HuH-7.5 (cell line): ENCODE measurements at regions not wholly inside any gene's neighbourhood (a gene's known extent, or its start where the extent isn't known, plus 50 kb on each side); places are given as distances from the start of the nearest gene placed in this dataset.
"Not testable (repeated sequence)": the region's sequence is repeated elsewhere in the genome, so short reads cannot be mapped to it uniquely, and the experiment has no call there.

Source experiments
- DNase-seq: peaks from one replicate; pipeline ENCODE4 v3.0.0; 2011; ENCODE audit warnings: low spot score

- DNase-seq = no peak
Measured at GRCh38 chr11:42992594-42992993, 319.2 kb upstream of the API5 start.

GRCh38 chr11:42996421-42997307 lies 315.1 kb upstream of the API5 start:
- DNase-seq = no peak

- not testable (repeated sequence) for DNase-seq
Measured at GRCh38 chr11:43004879-43005278, 306.9 kb upstream of the API5 start.

- DNase-seq = no peak
Measured at GRCh38 chr11:43010042-43010441, 301.8 kb upstream of the API5 start.

- DNase-seq = no peak
Measured at GRCh38 chr11:43012606-43013005, 299.2 kb upstream of the API5 start.

- no peak for DNase-seq
Measured at GRCh38 chr11:43021466-43021865, 290.3 kb upstream of the API5 start.

GRCh38 chr11:43034341-43034740 lies 277.5 kb upstream of the API5 start:
- DNase-seq = no peak

- DNase-seq = no peak
Measured at GRCh38 chr11:43035086-43035485, 276.7 kb upstream of the API5 start.

- DNase-seq = no peak
Measured at GRCh38 chr11:43053638-43054412, 258.0 kb upstream of the API5 start.

- no peak for DNase-seq
Measured at GRCh38 chr11:43067681-43068080, 244.1 kb upstream of the API5 start.

GRCh38 chr11:43071338-43071737 lies 240.5 kb upstream of the API5 start:
- no peak for DNase-seq

- no peak for DNase-seq
Measured at GRCh38 chr11:43072096-43072495, 239.7 kb upstream of the API5 start.

- no peak for DNase-seq
Measured at GRCh38 chr11:43072911-43073310, 238.9 kb upstream of the API5 start.

GRCh38 chr11:43074810-43075209 lies 237.0 kb upstream of the API5 start:
- DNase-seq = no peak

- no peak for DNase-seq
Measured at GRCh38 chr11:43101113-43101512, 210.7 kb upstream of the API5 start.

GRCh38 chr11:43116071-43116470 lies 195.7 kb upstream of the API5 start:
- DNase-seq = no peak

- no peak for DNase-seq
Measured at GRCh38 chr11:43119275-43119970, 192.4 kb upstream of the API5 start.

GRCh38 chr11:43122546-43122945 lies 189.2 kb upstream of the API5 start:
- no peak for DNase-seq

- no peak for DNase-seq
Measured at GRCh38 chr11:43123443-43123842, 188.4 kb upstream of the API5 start.

- DNase-seq = no peak
Measured at GRCh38 chr11:43124272-43124935, 187.4 kb upstream of the API5 start.

GRCh38 chr11:43129329-43129728 lies 182.5 kb upstream of the API5 start:
- no peak for DNase-seq

GRCh38 chr11:43130616-43131015 lies 181.2 kb upstream of the API5 start:
- DNase-seq = no peak
